Peyer's patch (tissue), 4 donors: ENCODE measurements at regions not wholly inside any gene's neighbourhood (a gene's known extent, or its start where the extent isn't known, plus 50 kb on each side); places are given as distances from the start of the nearest gene placed in this dataset.

Experiments used
- DNase-seq, 3 donors: peaks; one replicate each; pipeline ENCODE4 v3.0.0-alpha.2; 2017 to 2019
- H3K27ac ChIP-seq, 4 donors: fragments of 200-600 bp; sonication (generic); one replicate each; pipeline ENCODE4 v1.5.1; 2016 to 2019
- H3K27me3 ChIP-seq, 2 donors: fragments of 200-600 bp; sonication (generic); one replicate each; pipeline ENCODE4 v1.5.1; 2019
- H3K36me3 ChIP-seq, 3 donors: fragments of 200-600 bp; sonication (generic); one replicate each; pipeline ENCODE4 v1.5.1; 2016 to 2019
- H3K4me1 ChIP-seq, 4 donors: fragments of 200-600 bp; sonication (generic); one replicate each; pipeline ENCODE4 v1.5.1; 2016 to 2019
- H3K4me3 ChIP-seq, 4 donors: fragments of 200-600 bp; sonication (generic); 1 replicate in 3 of 4; 2 replicates in 1 of 4; pipeline ENCODE4 v1.5.1; 2016 to 2019; ENCODE audit warnings: mild to moderate bottlenecking in 1 of 4
- H3K9me3 ChIP-seq, 4 donors: fragments of 200-600 bp; sonication (generic); one replicate each; pipeline ENCODE4 v1.5.1; 2016 to 2019; ENCODE audit warnings: mild to moderate bottlenecking in 1 of 4
- POLR2A ChIP-seq, 2 donors: fragments of 450-650 bp; IDR thresholded peaks; one replicate each; pipeline ENCODE4 v1.5.1; 2017; ENCODE audit warnings: antibody characterized with exemption in 2 of 2, mild to moderate bottlenecking in 2 of 2, moderate library complexity in 2 of 2
- TF ChIP-seq, protein P1 (sequence below), 6 experiments: fragments of 450-650 bp in 4 of 6; fragments of 200-600 bp in 2 of 6; sonication (generic) in 1 of 6; IDR thresholded peaks; one replicate each; pipeline ENCODE4 v1.5.1; 2017 to 2019; ENCODE audit warnings: antibody characterized with exemption in 6 of 6, mild to moderate bottlenecking in 3 of 6, moderate library complexity in 1 of 6

DNA sequence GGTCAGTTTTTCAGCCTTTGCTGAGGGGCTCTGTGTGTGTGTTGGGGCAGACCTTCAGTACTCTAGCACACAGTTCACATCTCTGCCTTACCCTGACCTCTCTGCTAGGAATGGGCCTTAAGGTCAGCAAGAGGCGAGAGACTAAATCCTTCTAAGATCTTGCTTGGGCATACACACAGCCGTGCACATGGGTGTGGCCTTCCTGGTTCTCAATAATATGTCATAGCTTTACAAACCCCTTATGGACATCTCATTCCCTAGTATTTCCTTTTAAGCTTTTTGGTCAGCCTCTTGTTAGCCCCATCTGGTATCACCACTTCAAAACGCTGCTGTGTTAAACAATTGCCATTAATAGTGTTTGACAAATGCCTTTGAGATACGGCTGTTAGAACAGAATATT lies 69.4 kb upstream of the SPATA13 start:
- H3K27me3 ChIP-seq = no peaks in the 10 kb centered on the region
- H3K27ac ChIP-seq = no peak overlapping the region
- H3K4me3 ChIP-seq = no peak overlapping the region
- no peak for DNase-seq
- no peaks in the 10 kb centered on the region for H3K9me3 ChIP-seq
- peaks cover 0 to 8% (median 0%) of the 10 kb centered on the region in 4 donors for H3K4me1 ChIP-seq
- no peaks in the 10 kb centered on the region for H3K36me3 ChIP-seq
- no peak for TF ChIP-seq POLR2A (IDR thresholded peaks at IDR 0.05)
- TF ChIP-seq, protein P1, sequence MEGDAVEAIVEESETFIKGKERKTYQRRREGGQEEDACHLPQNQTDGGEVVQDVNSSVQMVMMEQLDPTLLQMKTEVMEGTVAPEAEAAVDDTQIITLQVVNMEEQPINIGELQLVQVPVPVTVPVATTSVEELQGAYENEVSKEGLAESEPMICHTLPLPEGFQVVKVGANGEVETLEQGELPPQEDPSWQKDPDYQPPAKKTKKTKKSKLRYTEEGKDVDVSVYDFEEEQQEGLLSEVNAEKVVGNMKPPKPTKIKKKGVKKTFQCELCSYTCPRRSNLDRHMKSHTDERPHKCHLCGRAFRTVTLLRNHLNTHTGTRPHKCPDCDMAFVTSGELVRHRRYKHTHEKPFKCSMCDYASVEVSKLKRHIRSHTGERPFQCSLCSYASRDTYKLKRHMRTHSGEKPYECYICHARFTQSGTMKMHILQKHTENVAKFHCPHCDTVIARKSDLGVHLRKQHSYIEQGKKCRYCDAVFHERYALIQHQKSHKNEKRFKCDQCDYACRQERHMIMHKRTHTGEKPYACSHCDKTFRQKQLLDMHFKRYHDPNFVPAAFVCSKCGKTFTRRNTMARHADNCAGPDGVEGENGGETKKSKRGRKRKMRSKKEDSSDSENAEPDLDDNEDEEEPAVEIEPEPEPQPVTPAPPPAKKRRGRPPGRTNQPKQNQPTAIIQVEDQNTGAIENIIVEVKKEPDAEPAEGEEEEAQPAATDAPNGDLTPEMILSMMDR (IDR thresholded peaks at IDR 0.05) = no peak

DNA sequence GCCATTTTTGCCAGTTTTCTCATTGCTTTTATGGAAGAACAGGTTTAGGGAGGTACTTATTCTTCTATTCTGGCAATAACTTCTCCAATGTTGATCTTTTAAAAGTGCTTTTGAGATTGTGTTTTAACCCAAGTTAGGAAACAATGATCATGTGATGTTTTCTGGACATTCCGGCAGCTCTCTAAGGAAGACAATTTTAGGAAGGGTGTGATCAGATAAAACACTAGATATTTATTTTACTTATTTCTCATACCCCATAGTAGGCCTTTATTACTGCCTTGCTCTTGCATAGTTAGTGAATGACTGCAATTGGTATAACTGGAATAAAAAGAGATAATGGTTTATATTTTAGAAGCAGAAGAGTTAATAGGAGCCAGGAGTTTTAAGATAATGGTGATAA lies 68.4 kb upstream of the SPATA13 start:
- H3K27ac ChIP-seq = no peak overlapping the region
- peaks cover 0 to 7% (median 0%) of the 10 kb centered on the region in 4 donors for H3K4me1 ChIP-seq
- no peak for TF ChIP-seq POLR2A (IDR thresholded peaks at IDR 0.05)
- TF ChIP-seq, protein P1 (IDR thresholded peaks at IDR 0.05) = no peak
- H3K27me3 ChIP-seq = no peaks in the 10 kb centered on the region
- no peaks in the 10 kb centered on the region for H3K36me3 ChIP-seq
- no peak overlapping the region for H3K4me3 ChIP-seq
- DNase-seq = no peak
- H3K9me3 ChIP-seq = no peaks in the 10 kb centered on the region

DNA sequence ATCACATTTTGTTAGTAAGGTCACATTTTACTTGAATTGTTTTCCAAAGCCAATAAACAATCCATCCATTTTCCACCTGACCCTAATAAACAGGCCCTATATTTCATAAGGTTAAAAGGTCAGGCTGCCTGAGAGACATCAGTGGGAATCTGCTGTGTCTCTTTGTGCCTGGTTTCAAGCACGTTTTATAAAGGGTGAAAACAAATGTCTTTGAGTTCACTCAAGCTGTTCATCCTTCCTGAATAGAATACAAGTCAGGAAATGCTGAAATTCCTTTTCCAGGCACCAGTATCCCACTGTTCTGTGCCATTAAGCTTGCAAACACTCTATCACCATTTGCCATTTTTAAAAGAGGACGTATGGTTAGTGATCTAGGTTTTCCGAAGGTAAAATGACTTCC lies 67.5 kb upstream of the SPATA13 start:
- no peak overlapping the region for H3K4me3 ChIP-seq
- TF ChIP-seq, protein P1 (IDR thresholded peaks at IDR 0.05) = no peak
- no peak for TF ChIP-seq POLR2A (IDR thresholded peaks at IDR 0.05)
- no peaks in the 10 kb centered on the region for H3K36me3 ChIP-seq
- DNase-seq = no peak
- no peak overlapping the region for H3K27ac ChIP-seq
- H3K9me3 ChIP-seq = no peaks in the 10 kb centered on the region
- H3K27me3 ChIP-seq = no peaks in the 10 kb centered on the region
- H3K4me1 ChIP-seq = no peaks in the 10 kb centered on the region

DNA sequence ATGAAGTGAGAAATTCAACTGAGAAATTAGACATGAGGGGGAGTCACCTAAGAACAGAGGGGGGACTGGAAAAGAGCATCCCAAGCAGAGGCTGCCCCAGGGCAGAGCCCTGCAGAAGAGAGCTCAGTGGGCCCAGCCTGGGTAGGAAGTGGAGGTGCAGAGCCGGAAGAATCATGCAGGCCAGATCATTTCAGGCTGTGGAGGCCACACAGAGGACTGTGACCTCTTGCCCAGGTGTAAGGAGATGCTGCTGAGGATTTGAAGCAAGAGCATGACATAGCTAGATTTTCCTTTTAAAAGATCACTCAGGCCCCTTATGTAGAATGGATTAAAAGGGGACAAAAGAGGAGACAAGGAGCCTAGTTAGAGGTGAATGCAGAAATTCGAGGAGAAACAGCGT lies 63.9 kb upstream of the SPATA13 start:
- TF ChIP-seq, protein P1 (IDR thresholded peaks at IDR 0.05) = no peak
- TF ChIP-seq POLR2A (IDR thresholded peaks at IDR 0.05) = no peak
- H3K27me3 ChIP-seq = no peaks in the 10 kb centered on the region
- no peaks in the 10 kb centered on the region for H3K9me3 ChIP-seq
- no peak for DNase-seq
- no peak overlapping the region for H3K27ac ChIP-seq
- H3K4me3 ChIP-seq = no peak overlapping the region
- H3K36me3 ChIP-seq = no peaks in the 10 kb centered on the region
- no peaks in the 10 kb centered on the region for H3K4me1 ChIP-seq

DNA sequence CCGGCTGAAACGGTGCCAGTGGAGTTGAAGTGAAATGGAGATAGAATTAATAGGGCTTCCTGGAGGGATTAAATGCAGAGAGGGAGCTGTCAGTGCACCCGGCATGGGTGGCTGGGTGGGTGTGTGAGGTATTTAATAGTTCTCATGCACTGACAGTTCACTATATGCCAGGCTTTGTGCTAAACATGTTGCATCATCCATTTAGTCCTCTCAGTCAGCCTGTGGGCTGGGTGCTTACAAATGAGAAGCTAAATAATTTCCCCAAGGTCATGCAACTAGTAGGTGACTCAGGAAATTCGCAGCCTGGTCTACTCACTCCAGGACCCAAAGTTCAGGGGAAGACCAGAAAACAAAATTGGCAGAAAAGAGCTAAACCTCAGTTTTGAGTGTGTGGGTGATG lies 63.5 kb upstream of the SPATA13 start:
- no peak for DNase-seq
- H3K36me3 ChIP-seq = no peaks in the 10 kb centered on the region
- H3K4me3 ChIP-seq = no peak overlapping the region
- no peaks in the 10 kb centered on the region for H3K27me3 ChIP-seq
- H3K9me3 ChIP-seq = no peaks in the 10 kb centered on the region
- H3K27ac ChIP-seq = no peak overlapping the region
- TF ChIP-seq, protein P1 (IDR thresholded peaks at IDR 0.05) = no peak
- TF ChIP-seq POLR2A (IDR thresholded peaks at IDR 0.05) = no peak
- H3K4me1 ChIP-seq = no peaks in the 10 kb centered on the region

DNA sequence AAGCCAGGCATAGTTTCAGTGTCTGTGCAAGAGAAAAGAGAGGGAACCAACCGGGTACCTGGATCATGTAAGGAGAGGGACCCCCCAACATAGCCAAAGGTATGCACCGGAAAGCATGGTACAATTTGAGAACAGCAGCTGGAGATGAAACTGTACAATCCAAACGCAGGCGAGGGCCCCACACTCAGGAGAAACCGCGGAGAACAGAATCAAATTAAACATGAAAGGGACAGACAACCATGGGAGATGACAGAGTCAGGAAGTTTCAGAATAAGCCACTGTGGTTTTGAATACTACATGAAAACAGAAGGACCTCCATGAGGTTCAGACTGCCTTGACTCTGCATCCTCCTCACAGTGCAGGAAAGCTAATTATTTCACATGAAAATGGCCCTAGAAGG lies 62.9 kb upstream of the SPATA13 start:
- no peaks in the 10 kb centered on the region for H3K27me3 ChIP-seq
- no peak for DNase-seq
- no peak overlapping the region for H3K27ac ChIP-seq
- H3K9me3 ChIP-seq = no peaks in the 10 kb centered on the region
- H3K4me1 ChIP-seq = no peaks in the 10 kb centered on the region
- H3K36me3 ChIP-seq = no peaks in the 10 kb centered on the region
- no peak for TF ChIP-seq POLR2A (IDR thresholded peaks at IDR 0.05)
- TF ChIP-seq, protein P1 (IDR thresholded peaks at IDR 0.05) = no peak
- no peak overlapping the region for H3K4me3 ChIP-seq
